HG03025 (cell line): ENCODE measurements at regions not wholly inside any gene's neighbourhood (a gene's known extent, or its start where the extent isn't known, plus 50 kb on each side); places are given as distances from the start of the nearest gene placed in this dataset.

ENCODE experiments used
- ATAC-seq: cut with Tn5 transposase; IDR thresholded peaks from one replicate; pipeline ENCODE4 v1.9.1; 2021; ENCODE audit warnings: mild to moderate bottlenecking, moderate library complexity; ENCODE audit not compliant: unreplicated experiment, low FRiP score

- ATAC-seq = no peak
These were observed 923.0 kb upstream of the NR2F2 start for GRCh38 chr15:95407534-95407933.

- ATAC-seq = no peak
These were observed 921.3 kb upstream of the NR2F2 start for GRCh38 chr15:95409211-95409610.

GRCh38 chr15:95409626-95410310 lies 920.7 kb upstream of the NR2F2 start:
- ATAC-seq = no peak

- ATAC-seq = no peak
These were observed 919.7 kb upstream of the NR2F2 start for GRCh38 chr15:95410757-95411156.

GRCh38 chr15:95416576-95416975 lies 913.9 kb upstream of the NR2F2 start:
- no peak for ATAC-seq

GRCh38 chr15:95417761-95418160 lies 912.7 kb upstream of the NR2F2 start:
- ATAC-seq = no peak

- no peak for ATAC-seq
These were observed 908.2 kb upstream of the NR2F2 start for GRCh38 chr15:95422255-95422654.

- ATAC-seq = no peak
These were observed 904.6 kb upstream of the NR2F2 start for GRCh38 chr15:95425859-95426258.

GRCh38 chr15:95429345-95429744 lies 901.2 kb upstream of the NR2F2 start:
- ATAC-seq = no peak

- no peak for ATAC-seq
These were observed 899.0 kb upstream of the NR2F2 start for GRCh38 chr15:95431518-95431917.

- ATAC-seq = no peak
These were observed 897.6 kb upstream of the NR2F2 start for GRCh38 chr15:95432878-95433405.

GRCh38 chr15:95439922-95440376 lies 890.6 kb upstream of the NR2F2 start:
- no peak for ATAC-seq

GRCh38 chr15:95440712-95441111 lies 889.8 kb upstream of the NR2F2 start:
- no peak for ATAC-seq

- no peak for ATAC-seq
These were observed 888.3 kb upstream of the NR2F2 start for GRCh38 chr15:95442107-95442719.

- no peak for ATAC-seq
These were observed 885.6 kb upstream of the NR2F2 start for GRCh38 chr15:95444860-95445259.

GRCh38 chr15:95446854-95447253 lies 883.6 kb upstream of the NR2F2 start:
- no peak for ATAC-seq

- ATAC-seq = no peak
These were observed 883.0 kb upstream of the NR2F2 start for GRCh38 chr15:95447486-95447885.

GRCh38 chr15:95448531-95449229 lies 881.8 kb upstream of the NR2F2 start:
- no peak for ATAC-seq

- ATAC-seq = no peak
These were observed 881.3 kb upstream of the NR2F2 start for GRCh38 chr15:95449230-95449628.

- no peak for ATAC-seq
These were observed 880.1 kb upstream of the NR2F2 start for GRCh38 chr15:95450413-95450812.

GRCh38 chr15:95451938-95452337 lies 878.6 kb upstream of the NR2F2 start:
- ATAC-seq = no peak
